ENCODE measurements at regions not wholly inside any gene's neighbourhood (a gene's known extent, or its start where the extent isn't known, plus 50 kb on each side); places are given as distances from the start of the nearest gene placed in this dataset.
"Not testable (repeated sequence)": the region's sequence is repeated elsewhere in the genome, so short reads cannot be mapped to it uniquely, and the experiment has no call there.

DNA sequence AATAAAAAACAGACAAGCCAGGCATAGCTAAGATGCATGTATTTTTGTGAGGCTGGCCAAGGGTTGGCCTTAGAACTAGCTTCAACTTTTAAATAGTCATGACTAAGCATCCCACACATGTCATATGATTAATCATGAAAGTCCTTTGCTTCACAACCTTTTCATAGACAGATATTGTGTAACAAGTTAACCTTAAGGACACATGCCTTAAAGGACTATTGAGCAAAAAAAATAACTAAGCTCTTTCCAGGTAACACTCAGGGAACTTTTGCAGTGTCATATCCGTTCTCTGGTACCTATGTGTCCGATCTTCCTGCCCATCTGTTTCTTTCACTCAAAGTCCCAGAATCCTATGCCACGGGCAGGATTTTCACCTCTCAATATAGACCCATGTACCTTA, 498.4 kb downstream of the STK39 start:
- ATAC-seq (ENCODE audit: poor library complexity) (no peak), DNase-seq (no peak)
- intact Hi-C loops (cut with DNase I, micrococcal nuclease) = no loop called here
- H3K27ac Mint-ChIP-seq = no peak overlapping the region
- no peaks in the 10 kb centered on the region for H3K36me3 Mint-ChIP-seq (ENCODE audit: low read depth)
- H3K4me1 Mint-ChIP-seq (ENCODE audit: low read depth) = no peaks in the 10 kb centered on the region
- Histone ChIP-seq H3K4me3 (ENCODE audit: low read length) (no peak overlapping the region), H3K27me3 (ENCODE audit: control insufficient read depth in 1 of 2, insufficient read depth in 2 of 2, low read length in 2 of 2) (peaks cover 0 to 9% of the 10 kb centered on the region in 2 experiments), H3K9me3 (ENCODE audit: control insufficient read depth in 1 of 2, insufficient read depth in 1 of 2, low read length in 2 of 2) (no peaks in the 10 kb centered on the region), H3K4me1 (ENCODE audit: insufficient read depth, low read length) (no peaks in the 10 kb centered on the region), H3K36me3 (ENCODE audit: insufficient read depth, low read length) (no peaks in the 10 kb centered on the region), H3K27ac (ENCODE audit: low read depth in 1 of 2, low read length in 2 of 2) (no peak overlapping the region)
- H3K4me3 Mint-ChIP-seq = no peak overlapping the region
- TF ChIP-seq, protein P1, sequence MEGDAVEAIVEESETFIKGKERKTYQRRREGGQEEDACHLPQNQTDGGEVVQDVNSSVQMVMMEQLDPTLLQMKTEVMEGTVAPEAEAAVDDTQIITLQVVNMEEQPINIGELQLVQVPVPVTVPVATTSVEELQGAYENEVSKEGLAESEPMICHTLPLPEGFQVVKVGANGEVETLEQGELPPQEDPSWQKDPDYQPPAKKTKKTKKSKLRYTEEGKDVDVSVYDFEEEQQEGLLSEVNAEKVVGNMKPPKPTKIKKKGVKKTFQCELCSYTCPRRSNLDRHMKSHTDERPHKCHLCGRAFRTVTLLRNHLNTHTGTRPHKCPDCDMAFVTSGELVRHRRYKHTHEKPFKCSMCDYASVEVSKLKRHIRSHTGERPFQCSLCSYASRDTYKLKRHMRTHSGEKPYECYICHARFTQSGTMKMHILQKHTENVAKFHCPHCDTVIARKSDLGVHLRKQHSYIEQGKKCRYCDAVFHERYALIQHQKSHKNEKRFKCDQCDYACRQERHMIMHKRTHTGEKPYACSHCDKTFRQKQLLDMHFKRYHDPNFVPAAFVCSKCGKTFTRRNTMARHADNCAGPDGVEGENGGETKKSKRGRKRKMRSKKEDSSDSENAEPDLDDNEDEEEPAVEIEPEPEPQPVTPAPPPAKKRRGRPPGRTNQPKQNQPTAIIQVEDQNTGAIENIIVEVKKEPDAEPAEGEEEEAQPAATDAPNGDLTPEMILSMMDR (IDR thresholded peaks at IDR 0.05) = no peak
- H3K9me3 Mint-ChIP-seq = peaks cover 2% of the 10 kb centered on the region
- H3K27me3 Mint-ChIP-seq = peaks cover 23% of the 10 kb centered on the region
- ChIA-PET POLR2A (no interaction called here), CTCF (no interaction called here)

DNA sequence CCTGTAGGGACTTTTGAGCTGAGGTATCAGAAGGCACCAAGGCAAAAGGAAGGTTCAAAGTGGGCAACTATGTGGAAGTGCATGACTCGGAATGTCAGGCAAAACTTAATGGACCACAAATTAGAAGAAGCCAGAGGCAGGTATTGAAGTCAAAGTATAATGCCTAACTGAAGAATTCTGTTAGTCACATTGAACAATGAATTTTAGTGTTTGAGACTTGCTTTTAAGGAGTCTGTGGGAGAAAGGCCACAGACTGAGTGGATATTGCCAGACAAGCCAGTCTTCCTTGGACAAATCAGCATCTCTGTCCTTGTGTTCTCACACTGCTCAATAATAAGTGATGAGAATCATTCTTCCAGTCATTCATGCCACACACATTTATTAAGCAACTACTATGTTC, 498.9 kb downstream of the STK39 start:
- ChIA-PET POLR2A (no interaction called here), CTCF (no interaction called here)
- TF ChIP-seq, protein P1 (IDR thresholded peaks at IDR 0.05) = no peak
- Mint-ChIP-seq H3K4me1 (ENCODE audit: low read depth) (no peaks in the 10 kb centered on the region), H3K9me3 (peaks cover 2% of the 10 kb centered on the region), H3K36me3 (ENCODE audit: low read depth) (no peaks in the 10 kb centered on the region), H3K27ac (no peak overlapping the region), H3K4me3 (no peak overlapping the region), H3K27me3 (peaks cover 23% of the 10 kb centered on the region)
- H3K9me3 ChIP-seq (ENCODE audit: control insufficient read depth in 1 of 2, insufficient read depth in 1 of 2, low read length in 2 of 2) = no peaks in the 10 kb centered on the region
- intact Hi-C loops (cut with DNase I, micrococcal nuclease) = no loop called here
- no peaks in the 10 kb centered on the region for H3K36me3 ChIP-seq (ENCODE audit: insufficient read depth, low read length)
- no peak overlapping the region for H3K27ac ChIP-seq (ENCODE audit: low read depth in 1 of 2, low read length in 2 of 2)
- no peak for DNase-seq
- peaks cover 0 to 9% of the 10 kb centered on the region in 2 experiments for H3K27me3 ChIP-seq (ENCODE audit: control insufficient read depth in 1 of 2, insufficient read depth in 2 of 2, low read length in 2 of 2)
- ATAC-seq (ENCODE audit: poor library complexity) = no peak
- H3K4me1 ChIP-seq (ENCODE audit: insufficient read depth, low read length) = no peaks in the 10 kb centered on the region
- H3K4me3 ChIP-seq (ENCODE audit: low read length) = no peak overlapping the region

GRCh38 chr2:167745667-167746066, 501.7 kb downstream of the STK39 start:
- Mint-ChIP-seq H3K36me3 (ENCODE audit: low read depth) (no peaks in the 10 kb centered on the region), H3K27ac (no peak overlapping the region), H3K4me3 (no peak overlapping the region), H3K9me3 (peaks cover 2% of the 10 kb centered on the region), H3K27me3 (peaks cover 21% of the 10 kb centered on the region), H3K4me1 (ENCODE audit: low read depth) (no peaks in the 10 kb centered on the region)
- DNase-seq (no peak), ATAC-seq (ENCODE audit: poor library complexity) (no peak)
- Histone ChIP-seq H3K27ac (ENCODE audit: low read depth in 1 of 2, low read length in 2 of 2) (no peak overlapping the region), H3K27me3 (ENCODE audit: control insufficient read depth in 1 of 2, insufficient read depth in 2 of 2, low read length in 2 of 2) (peaks cover 0 to 9% of the 10 kb centered on the region in 2 experiments), H3K4me1 (ENCODE audit: insufficient read depth, low read length) (no peaks in the 10 kb centered on the region), H3K4me3 (ENCODE audit: low read length) (no peak overlapping the region), H3K9me3 (ENCODE audit: control insufficient read depth in 1 of 2, insufficient read depth in 1 of 2, low read length in 2 of 2) (no peaks in the 10 kb centered on the region), H3K36me3 (ENCODE audit: insufficient read depth, low read length) (no peaks in the 10 kb centered on the region)
- ChIA-PET POLR2A (no interaction called here), CTCF (no interaction called here)
- intact Hi-C loops (cut with DNase I, micrococcal nuclease) = no loop called here
- TF ChIP-seq, protein P1 (IDR thresholded peaks at IDR 0.05) = no peak

- H3K36me3 ChIP-seq (ENCODE audit: insufficient read depth, low read length); H3K4me1 Mint-ChIP-seq (ENCODE audit: low read depth); H3K27me3 Mint-ChIP-seq; H3K27ac ChIP-seq (ENCODE audit: low read depth in 1 of 2, low read length in 2 of 2); CTCF ChIA-PET; H3K36me3 Mint-ChIP-seq (ENCODE audit: low read depth); H3K27ac Mint-ChIP-seq; H3K4me3 ChIP-seq (ENCODE audit: low read length); H3K4me3 Mint-ChIP-seq; H3K9me3 Mint-ChIP-seq; H3K27me3 ChIP-seq (ENCODE audit: control insufficient read depth in 1 of 2, insufficient read depth in 2 of 2, low read length in 2 of 2); POLR2A ChIA-PET; H3K4me1 ChIP-seq (ENCODE audit: insufficient read depth, low read length); ATAC-seq (ENCODE audit: poor library complexity); H3K9me3 ChIP-seq (ENCODE audit: control insufficient read depth in 1 of 2, insufficient read depth in 1 of 2, low read length in 2 of 2); DNase-seq; intact Hi-C loops (cut with DNase I, micrococcal nuclease): not testable (repeated sequence)
Measured at GRCh38 chr2:167739921-167740320, 507.5 kb downstream of the STK39 start.

Data from CD4-positive, alpha-beta T cell (primary cell).